ENCODE measurements at regions not wholly inside any gene's neighbourhood (a gene's known extent, or its start where the extent isn't known, plus 50 kb on each side); places are given as distances from the start of the nearest gene placed in this dataset.

DNA sequence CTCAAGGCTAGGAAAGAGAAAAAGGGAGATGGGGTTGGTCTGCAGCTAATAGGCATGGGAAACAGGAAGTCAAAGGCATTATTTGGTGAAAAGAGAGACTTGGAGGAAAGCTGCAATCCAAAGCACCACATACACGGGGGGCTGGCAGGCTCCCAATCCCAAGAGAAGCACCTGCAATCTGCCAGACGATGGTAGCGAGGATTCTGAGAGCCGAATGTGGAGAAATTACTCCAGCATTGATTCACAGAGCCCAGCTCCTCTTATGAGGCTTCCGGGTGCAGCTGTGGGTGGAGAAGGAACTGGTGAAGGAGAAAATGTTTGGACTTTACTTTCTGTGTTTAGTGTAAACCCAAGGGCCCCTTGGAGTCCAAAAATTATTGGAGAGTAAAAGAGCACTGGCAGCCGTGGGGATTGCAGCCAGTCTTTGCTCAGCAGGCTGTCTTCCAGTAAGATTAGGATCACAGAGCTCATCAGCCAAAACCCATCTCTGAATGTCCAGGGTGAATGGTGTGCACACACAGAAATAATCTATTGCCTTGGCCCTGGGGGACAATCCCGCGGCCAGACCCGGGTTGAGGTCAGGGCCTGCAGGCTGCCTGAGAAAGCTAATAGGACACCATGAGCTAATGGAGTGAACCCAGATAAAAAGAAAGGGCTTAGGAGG, 197.6 kb downstream of the KIT start:
- Histone ChIP-seq H3K27ac (ENCODE audit: low read depth in 2 of 2, low read length in 2 of 2) (no peak overlapping the region), H3K36me3 (ENCODE audit: control insufficient read depth in 2 of 3, insufficient read depth in 3 of 3, low read length in 3 of 3) (no peaks in the 10 kb centered on the region), H3K4me1 (ENCODE audit: control insufficient read depth in 2 of 3, insufficient read depth in 2 of 3, low read depth in 1 of 3, low read length in 3 of 3) (no peaks in the 10 kb centered on the region), H3K9me3 (ENCODE audit: control insufficient read depth in 2 of 3, insufficient read depth in 1 of 3, low read length in 3 of 3) (no peaks in the 10 kb centered on the region), H3K9ac (ENCODE audit: low read length in 3 of 3) (no peak overlapping the region), H3K27me3 (ENCODE audit: control insufficient read depth, insufficient read depth, low read length) (no peaks in the 10 kb centered on the region), H3K4me3 (ENCODE audit: low read length in 3 of 3) (no peak overlapping the region)
- intact Hi-C loops (cut with DNase I) = no loop called here
- FAIRE-seq = no peak
- peak in 1 of 5 donors; percentile 68 for DNase-seq
- TF ChIP-seq CTCF (IDR thresholded peaks at IDR 0.05; ENCODE audit: borderline replicate concordance, extremely low read depth, insufficient read depth) = no peak

- no peaks in the 10 kb centered on the region for H3K9me3 ChIP-seq (ENCODE audit: control insufficient read depth in 2 of 3, insufficient read depth in 1 of 3, low read length in 3 of 3)
- H3K27me3 ChIP-seq (ENCODE audit: control insufficient read depth, insufficient read depth, low read length) = no peaks in the 10 kb centered on the region
- H3K4me1 ChIP-seq (ENCODE audit: control insufficient read depth in 2 of 3, insufficient read depth in 2 of 3, low read depth in 1 of 3, low read length in 3 of 3) = no peaks in the 10 kb centered on the region
- no peak overlapping the region for H3K9ac ChIP-seq (ENCODE audit: low read length in 3 of 3)
- H3K36me3 ChIP-seq (ENCODE audit: control insufficient read depth in 2 of 3, insufficient read depth in 3 of 3, low read length in 3 of 3) = no peaks in the 10 kb centered on the region
- no peak overlapping the region for H3K4me3 ChIP-seq (ENCODE audit: low read length in 3 of 3)
- intact Hi-C loops (cut with DNase I) = no loop called here
- no peak for TF ChIP-seq CTCF (IDR thresholded peaks at IDR 0.05; ENCODE audit: borderline replicate concordance, extremely low read depth, insufficient read depth)
- no peak for FAIRE-seq
- H3K27ac ChIP-seq (ENCODE audit: low read depth in 2 of 2, low read length in 2 of 2) = no peak overlapping the region
- DNase-seq = no peak
Measured at GRCh38 chr4:54852602-54853001, 194.8 kb downstream of the KIT start.

DNA sequence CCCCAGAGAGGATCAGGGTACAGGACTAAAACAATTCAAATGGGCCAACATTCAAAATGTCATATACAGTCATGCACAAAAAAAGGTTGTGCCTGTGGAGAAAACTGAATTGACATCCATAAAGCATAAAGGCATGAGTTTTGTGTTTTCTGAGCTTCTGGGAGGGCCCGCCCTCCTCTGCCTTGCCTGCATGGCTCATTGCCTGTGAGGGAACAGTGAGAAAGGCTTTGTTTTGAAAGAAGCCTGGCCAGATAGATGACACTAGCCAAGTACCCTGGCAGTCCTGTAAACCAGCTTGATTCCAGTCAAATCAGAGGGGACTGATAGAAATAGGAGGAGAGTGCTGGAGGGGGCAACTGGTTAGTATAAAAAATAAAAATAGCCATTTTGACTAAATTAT, 194.3 kb downstream of the KIT start:
- intact Hi-C loops (cut with DNase I) = no loop called here
- H3K9ac ChIP-seq (ENCODE audit: low read length in 3 of 3) = no peak overlapping the region
- H3K27me3 ChIP-seq (ENCODE audit: control insufficient read depth, insufficient read depth, low read length) = no peaks in the 10 kb centered on the region
- DNase-seq (peak in 2 of 5 donors; percentile 29 to 30), FAIRE-seq (no peak)
- H3K4me3 ChIP-seq (ENCODE audit: low read length in 3 of 3) = no peak overlapping the region
- H3K9me3 ChIP-seq (ENCODE audit: control insufficient read depth in 2 of 3, insufficient read depth in 1 of 3, low read length in 3 of 3) = no peaks in the 10 kb centered on the region
- H3K36me3 ChIP-seq (ENCODE audit: control insufficient read depth in 2 of 3, insufficient read depth in 3 of 3, low read length in 3 of 3) = no peaks in the 10 kb centered on the region
- no peak overlapping the region for H3K27ac ChIP-seq (ENCODE audit: low read depth in 2 of 2, low read length in 2 of 2)
- no peaks in the 10 kb centered on the region for H3K4me1 ChIP-seq (ENCODE audit: control insufficient read depth in 2 of 3, insufficient read depth in 2 of 3, low read depth in 1 of 3, low read length in 3 of 3)
- TF ChIP-seq CTCF (IDR thresholded peaks at IDR 0.05; ENCODE audit: borderline replicate concordance, extremely low read depth, insufficient read depth) = no peak

- H3K4me3 ChIP-seq (ENCODE audit: low read length in 3 of 3) = no peak overlapping the region
- H3K36me3 ChIP-seq (ENCODE audit: control insufficient read depth in 2 of 3, insufficient read depth in 3 of 3, low read length in 3 of 3) = no peaks in the 10 kb centered on the region
- H3K4me1 ChIP-seq (ENCODE audit: control insufficient read depth in 2 of 3, insufficient read depth in 2 of 3, low read depth in 1 of 3, low read length in 3 of 3) = no peaks in the 10 kb centered on the region
- H3K9me3 ChIP-seq (ENCODE audit: control insufficient read depth in 2 of 3, insufficient read depth in 1 of 3, low read length in 3 of 3) = no peaks in the 10 kb centered on the region
- no peak for TF ChIP-seq CTCF (IDR thresholded peaks at IDR 0.05; ENCODE audit: borderline replicate concordance, extremely low read depth, insufficient read depth)
- no peaks in the 10 kb centered on the region for H3K27me3 ChIP-seq (ENCODE audit: control insufficient read depth, insufficient read depth, low read length)
- FAIRE-seq = no peak
- no peak for DNase-seq
- no peak overlapping the region for H3K9ac ChIP-seq (ENCODE audit: low read length in 3 of 3)
- intact Hi-C loops (cut with DNase I) = no loop called here
- no peak overlapping the region for H3K27ac ChIP-seq (ENCODE audit: low read depth in 2 of 2, low read length in 2 of 2)
Measured at GRCh38 chr4:54844911-54845310, 187.2 kb downstream of the KIT start.
